Fibroblast of lung (primary cell): ENCODE measurements at regions not wholly inside any gene's neighbourhood (a gene's known extent, or its start where the extent isn't known, plus 50 kb on each side); places are given as distances from the start of the nearest gene placed in this dataset.

Source experiments
- EZH2 ChIP-seq: IDR thresholded peaks from 2 replicates; pipeline ENCODE4 v1.5.1; 2012; ENCODE audit warnings: low read length, control low read depth, mild to moderate bottlenecking; ENCODE audit errors: missing control alignments
- TF ChIP-seq, protein P1 (sequence below), 2 donors: IDR thresholded peaks in 1 of 2; conservative IDR thresholded peaks in 1 of 2; 1 replicate in 1 of 2; 2 replicates in 1 of 2; pipeline ENCODE4 v1.5.1; 2011 to 2012; ENCODE audit warnings: low read length in 2 of 2, control low read depth in 1 of 2, inconsistent platforms in 1 of 2, low read depth in 1 of 2, mild to moderate bottlenecking in 1 of 2

DNA sequence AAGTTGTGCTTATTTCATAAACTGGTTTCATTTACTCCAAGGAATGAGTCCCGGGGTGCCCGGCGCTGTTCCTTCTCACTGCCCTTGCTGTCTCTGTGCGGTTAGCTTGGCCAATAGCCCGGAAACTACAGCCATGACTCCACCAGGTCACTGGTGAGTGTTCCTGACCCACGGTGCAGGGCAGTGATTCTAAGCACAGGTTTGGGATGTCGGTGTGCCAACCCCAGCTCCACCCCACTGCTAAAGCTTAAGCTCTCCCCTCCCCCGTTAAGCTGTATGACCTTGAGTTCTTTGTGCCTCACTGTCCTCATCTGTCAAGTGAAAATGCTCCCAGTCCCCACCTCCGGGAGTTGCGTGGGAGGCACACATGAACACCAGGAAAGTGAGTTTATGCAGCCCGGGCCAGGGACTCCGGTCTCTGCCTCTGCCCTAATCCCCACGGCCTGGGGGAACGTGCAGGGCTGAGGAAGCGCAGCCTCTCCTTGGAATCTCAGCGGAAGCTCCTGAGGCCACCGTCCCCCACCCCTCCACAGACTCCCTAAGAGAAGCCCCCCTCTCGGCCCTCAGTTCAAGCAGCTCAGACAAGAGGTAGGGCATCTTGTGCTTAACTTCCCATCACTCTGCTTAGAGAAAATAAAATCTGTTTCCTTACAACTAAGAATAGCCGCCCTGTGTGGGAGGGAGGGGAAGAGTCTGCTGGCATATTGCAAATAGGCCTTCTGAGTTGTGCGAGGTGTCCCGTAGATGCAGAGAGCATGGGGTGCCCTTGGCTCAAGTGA lies 92.0 kb upstream of the RAI14 start:
- TF ChIP-seq, protein P1, sequence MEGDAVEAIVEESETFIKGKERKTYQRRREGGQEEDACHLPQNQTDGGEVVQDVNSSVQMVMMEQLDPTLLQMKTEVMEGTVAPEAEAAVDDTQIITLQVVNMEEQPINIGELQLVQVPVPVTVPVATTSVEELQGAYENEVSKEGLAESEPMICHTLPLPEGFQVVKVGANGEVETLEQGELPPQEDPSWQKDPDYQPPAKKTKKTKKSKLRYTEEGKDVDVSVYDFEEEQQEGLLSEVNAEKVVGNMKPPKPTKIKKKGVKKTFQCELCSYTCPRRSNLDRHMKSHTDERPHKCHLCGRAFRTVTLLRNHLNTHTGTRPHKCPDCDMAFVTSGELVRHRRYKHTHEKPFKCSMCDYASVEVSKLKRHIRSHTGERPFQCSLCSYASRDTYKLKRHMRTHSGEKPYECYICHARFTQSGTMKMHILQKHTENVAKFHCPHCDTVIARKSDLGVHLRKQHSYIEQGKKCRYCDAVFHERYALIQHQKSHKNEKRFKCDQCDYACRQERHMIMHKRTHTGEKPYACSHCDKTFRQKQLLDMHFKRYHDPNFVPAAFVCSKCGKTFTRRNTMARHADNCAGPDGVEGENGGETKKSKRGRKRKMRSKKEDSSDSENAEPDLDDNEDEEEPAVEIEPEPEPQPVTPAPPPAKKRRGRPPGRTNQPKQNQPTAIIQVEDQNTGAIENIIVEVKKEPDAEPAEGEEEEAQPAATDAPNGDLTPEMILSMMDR (conservative IDR thresholded peaks at IDR 0.05 in 1 of 2, IDR thresholded peaks at IDR 0.05 in 1 of 2; ENCODE audit: low read depth in 1 of 2, low read length in 2 of 2) = no peak
- TF ChIP-seq EZH2 = no peak
